Caco-2 (cell line): ENCODE measurements at regions not wholly inside any gene's neighbourhood (a gene's known extent, or its start where the extent isn't known, plus 50 kb on each side); places are given as distances from the start of the nearest gene placed in this dataset.

Source experiments
- BruUV-seq: library from RNA; stranded (reverse); fragments of 400-500 nt; replicated peaks from 2 replicates; lab custom pipeline; 2021; lab: Mats Ljungman, UMichigan
- CTCF ChIA-PET: fragments of 300-600 bp; sonication (Branson Sonifier 250); formaldehyde crosslinking; loops from one replicate; lab custom pipeline; 2022; ENCODE audit warnings: antibody characterized with exemption; lab: Charles Lee
- POLR2A ChIA-PET: fragments of 300-600 bp; sonication (Branson Sonifier 250); formaldehyde crosslinking; loops from one replicate; lab custom pipeline; 2022; ENCODE audit warnings: antibody characterized with exemption; lab: Charles Lee
- DNase-seq, 2 experiments: peaks; one replicate each; pipeline versions ENCODE4 v3.0.0 to v3.0.0-alpha.2; 2020 to 2022
- H3K27me3 ChIP-seq: replicated peaks from 2 replicates; pipeline ENCODE4 v1.6.0; 2011; ENCODE audit warnings: low read length; ENCODE audit not compliant: control insufficient read depth, insufficient read depth
- H3K36me3 ChIP-seq: 2 replicates; pipeline ENCODE4 v1.5.1; 2011; ENCODE audit warnings: low read length; ENCODE audit not compliant: control insufficient read depth, insufficient read depth
- H3K4me1 ChIP-seq: fragments of 250-450 bp; sonication (Bioruptor Pico); 2 replicates; pipeline ENCODE4 v1.5.1; 2020; ENCODE audit warnings: mild to moderate bottlenecking
- H3K4me3 ChIP-seq: 2 replicates; pipeline ENCODE4 v1.5.1; 2011; ENCODE audit warnings: low read depth, mild to moderate bottlenecking, control low read depth, low read length
- H3K9me3 ChIP-seq: fragments of 250-450 bp; sonication (Bioruptor Pico); 2 replicates; pipeline ENCODE4 v1.5.1; 2020; ENCODE audit warnings: mild to moderate bottlenecking, moderate library complexity
- H3K27ac Mint-ChIP-seq: one replicate; pipeline ENCODE4 v1.8.0; 2022; ENCODE audit warnings: mixed read lengths; ENCODE audit not compliant: unreplicated experiment
- H3K27me3 Mint-ChIP-seq: one replicate; pipeline ENCODE4 v1.8.0; 2022; ENCODE audit warnings: mixed read lengths; ENCODE audit not compliant: insufficient read depth, unreplicated experiment
- H3K36me3 Mint-ChIP-seq: one replicate; pipeline ENCODE4 v1.8.0; 2022; ENCODE audit warnings: mild to moderate bottlenecking, mixed read lengths; ENCODE audit not compliant: insufficient read depth, unreplicated experiment
- H3K4me1 Mint-ChIP-seq: one replicate; pipeline ENCODE4 v1.8.0; 2022; ENCODE audit warnings: low read depth, mixed read lengths; ENCODE audit not compliant: unreplicated experiment
- H3K4me3 Mint-ChIP-seq: one replicate; pipeline ENCODE4 v1.8.0; 2022; ENCODE audit warnings: mild to moderate bottlenecking, moderate library complexity, mixed read lengths; ENCODE audit not compliant: unreplicated experiment
- H3K9me3 Mint-ChIP-seq: one replicate; pipeline ENCODE4 v1.8.0; 2022; ENCODE audit warnings: mixed read lengths; ENCODE audit not compliant: unreplicated experiment
- CTCF ChIP-seq, 2 experiments: fragments of 200-600 bp in 1 of 2; IDR thresholded peaks; 1 replicate in 1 of 2; 2 replicates in 1 of 2; pipeline versions ENCODE4 v1.5.1 to v1.8.0; 2011 to 2022; ENCODE audit warnings: antibody characterized with exemption in 1 of 2, control low read depth in 1 of 2, inconsistent platforms in 1 of 2, low read depth in 1 of 2, low read length in 1 of 2, mild to moderate bottlenecking in 1 of 2, moderate library complexity in 1 of 2; ENCODE audit not compliant: insufficient read depth in 1 of 2, severe bottlenecking in 1 of 2, unreplicated experiment in 1 of 2
- intact Hi-C: fragments of 100-400 bp; cut with micrococcal nuclease; formaldehyde crosslinking; loops from one replicate; pipeline ENCODE4 v1.10.0; 2022; ENCODE audit not compliant: unreplicated experiment

GRCh38 chr2:147657086-147658000 lies 187.5 kb upstream of the ACVR2A start:
- H3K36me3 Mint-ChIP-seq = no peaks in the 10 kb centered on the region
- H3K27me3 ChIP-seq = no peaks in the 10 kb centered on the region
- DNase-seq = no peak
- H3K4me1 ChIP-seq = no peaks in the 10 kb centered on the region
- H3K27me3 Mint-ChIP-seq = no peaks in the 10 kb centered on the region
- no peaks in the 10 kb centered on the region for H3K9me3 Mint-ChIP-seq
- H3K36me3 ChIP-seq = no peaks in the 10 kb centered on the region
- no peaks in the 10 kb centered on the region for H3K9me3 ChIP-seq
- no peak overlapping the region for H3K4me3 ChIP-seq
- no peak overlapping the region for H3K4me3 Mint-ChIP-seq
- CTCF ChIA-PET = no interaction called here
- H3K27ac Mint-ChIP-seq = no peak overlapping the region
- BruUV-seq = no TSS peak
- H3K4me1 Mint-ChIP-seq = no peaks in the 10 kb centered on the region
- TF ChIP-seq CTCF (IDR thresholded peaks at IDR 0.05; ENCODE audit: insufficient read depth in 1 of 2, low read depth in 1 of 2, low read length in 1 of 2, severe bottlenecking in 1 of 2, unreplicated experiment in 1 of 2) = no peak
- POLR2A ChIA-PET = no interaction called here
- intact Hi-C loops = no loop called here

GRCh38 chr2:147649998-147650397 lies 194.8 kb upstream of the ACVR2A start:
- H3K9me3 ChIP-seq = no peaks in the 10 kb centered on the region
- no peak for TF ChIP-seq CTCF (IDR thresholded peaks at IDR 0.05; ENCODE audit: insufficient read depth in 1 of 2, low read depth in 1 of 2, low read length in 1 of 2, severe bottlenecking in 1 of 2, unreplicated experiment in 1 of 2)
- no peaks in the 10 kb centered on the region for H3K27me3 Mint-ChIP-seq
- H3K4me3 ChIP-seq = no peak overlapping the region
- CTCF ChIA-PET = no interaction called here
- H3K9me3 Mint-ChIP-seq = no peaks in the 10 kb centered on the region
- no peaks in the 10 kb centered on the region for H3K4me1 ChIP-seq
- POLR2A ChIA-PET = no interaction called here
- no peak overlapping the region for H3K27ac Mint-ChIP-seq
- intact Hi-C loops = no loop called here
- DNase-seq = no peak
- no peak overlapping the region for H3K4me3 Mint-ChIP-seq
- no peaks in the 10 kb centered on the region for H3K4me1 Mint-ChIP-seq
- no peaks in the 10 kb centered on the region for H3K36me3 Mint-ChIP-seq
- no TSS peak for BruUV-seq
- no peaks in the 10 kb centered on the region for H3K27me3 ChIP-seq
- no peaks in the 10 kb centered on the region for H3K36me3 ChIP-seq

- CTCF ChIA-PET = no interaction called here
- Mint-ChIP-seq H3K27ac (no peak overlapping the region), H3K4me1 (no peaks in the 10 kb centered on the region), H3K4me3 (no peak overlapping the region), H3K27me3 (no peaks in the 10 kb centered on the region), H3K36me3 (no peaks in the 10 kb centered on the region), H3K9me3 (no peaks in the 10 kb centered on the region)
- Histone ChIP-seq H3K4me3 (no peak overlapping the region), H3K4me1 (no peaks in the 10 kb centered on the region), H3K27me3 (no peaks in the 10 kb centered on the region), H3K9me3 (no peaks in the 10 kb centered on the region), H3K36me3 (no peaks in the 10 kb centered on the region)
- intact Hi-C loops = no loop called here
- no TSS peak for BruUV-seq
- POLR2A ChIA-PET = no interaction called here
- DNase-seq = no peak
- no peak for TF ChIP-seq CTCF (IDR thresholded peaks at IDR 0.05; ENCODE audit: insufficient read depth in 1 of 2, low read depth in 1 of 2, low read length in 1 of 2, severe bottlenecking in 1 of 2, unreplicated experiment in 1 of 2)
These were observed 195.5 kb upstream of the ACVR2A start for GRCh38 chr2:147649286-147649685.
